ENCODE measurements at regions not wholly inside any gene's neighbourhood (a gene's known extent, or its start where the extent isn't known, plus 50 kb on each side); places are given as distances from the start of the nearest gene placed in this dataset.
"Not testable (repeated sequence)": the region's sequence is repeated elsewhere in the genome, so short reads cannot be mapped to it uniquely, and the experiment has no call there.

- Histone ChIP-seq H3K9me3 (replicated peaks) (peaks cover 3% of the 10 kb centered on the region), H3K4me3 (no peak overlapping the region), H3K27me3 (ENCODE audit: low read depth) (no peaks in the 10 kb centered on the region), H3K4me1 (no peaks in the 10 kb centered on the region), H3K27ac (replicated peaks) (no peak overlapping the region), H3K36me3 (no peaks in the 10 kb centered on the region)
- intact Hi-C loops (cut with micrococcal nuclease), result no loop called here
- no peak for TF ChIP-seq CTCF (IDR thresholded peaks at IDR 0.05; ENCODE audit: borderline replicate concordance)
- DNase-seq, result no peak
Observed at GRCh38 chr9:31745886-31746285, 638.6 kb upstream of the ACO1 start.

GRCh38 chr9:31753756-31754155, 630.7 kb upstream of the ACO1 start:
- peaks cover 14% of the 10 kb centered on the region for H3K9me3 ChIP-seq (replicated peaks)
- H3K36me3 ChIP-seq, result no peaks in the 10 kb centered on the region
- H3K27me3 ChIP-seq (ENCODE audit: low read depth), result no peaks in the 10 kb centered on the region
- H3K4me1 ChIP-seq, result no peaks in the 10 kb centered on the region
- TF ChIP-seq CTCF (IDR thresholded peaks at IDR 0.05; ENCODE audit: borderline replicate concordance), result no peak
- no peak for DNase-seq
- H3K4me3 ChIP-seq, result no peak overlapping the region
- H3K27ac ChIP-seq (replicated peaks), result no peak overlapping the region
- intact Hi-C loops (cut with micrococcal nuclease), result no loop called here

- intact Hi-C loops (cut with micrococcal nuclease), result no loop called here
- Histone ChIP-seq H3K4me3 (no peak overlapping the region), H3K9me3 (replicated peaks) (no peaks in the 10 kb centered on the region), H3K27ac (replicated peaks) (no peak overlapping the region), H3K4me1 (no peaks in the 10 kb centered on the region), H3K27me3 (ENCODE audit: low read depth) (no peaks in the 10 kb centered on the region), H3K36me3 (no peaks in the 10 kb centered on the region)
- DNase-seq, result no peak
- no peak for TF ChIP-seq CTCF (IDR thresholded peaks at IDR 0.05; ENCODE audit: borderline replicate concordance)
Observed at GRCh38 chr9:31759703-31760102, 624.7 kb upstream of the ACO1 start.

GRCh38 chr9:31774021-31774420, 610.4 kb upstream of the ACO1 start:
- H3K4me3 ChIP-seq; DNase-seq; H3K36me3 ChIP-seq; H3K27me3 ChIP-seq (ENCODE audit: low read depth); H3K27ac ChIP-seq (replicated peaks); H3K4me1 ChIP-seq; intact Hi-C loops (cut with micrococcal nuclease): not testable (repeated sequence)
- peaks cover 40% of the 10 kb centered on the region for H3K9me3 ChIP-seq (replicated peaks)

GRCh38 chr9:31774571-31774970, 609.9 kb upstream of the ACO1 start:
- no peaks in the 10 kb centered on the region for H3K4me1 ChIP-seq
- H3K27ac ChIP-seq (replicated peaks), result no peak overlapping the region
- no peak for TF ChIP-seq CTCF (IDR thresholded peaks at IDR 0.05; ENCODE audit: borderline replicate concordance)
- H3K36me3 ChIP-seq, result no peaks in the 10 kb centered on the region
- no peak for DNase-seq
- peaks cover 36% of the 10 kb centered on the region for H3K9me3 ChIP-seq (replicated peaks)
- H3K4me3 ChIP-seq, result no peak overlapping the region
- intact Hi-C loops (cut with micrococcal nuclease), result no loop called here
- H3K27me3 ChIP-seq (ENCODE audit: low read depth), result no peaks in the 10 kb centered on the region

- Histone ChIP-seq H3K4me1 (no peaks in the 10 kb centered on the region), H3K27ac (replicated peaks) (no peak overlapping the region), H3K4me3 (no peak overlapping the region), H3K27me3 (ENCODE audit: low read depth) (no peaks in the 10 kb centered on the region), H3K9me3 (replicated peaks) (peaks cover 30% of the 10 kb centered on the region), H3K36me3 (no peaks in the 10 kb centered on the region)
- intact Hi-C loops (cut with micrococcal nuclease), result no loop called here
- TF ChIP-seq CTCF (IDR thresholded peaks at IDR 0.05; ENCODE audit: borderline replicate concordance), result no peak
- no peak for DNase-seq
Observed at GRCh38 chr9:31776471-31776870, 608.0 kb upstream of the ACO1 start.

All from left ventricle myocardium inferior (tissue), 1 donor.